ENCODE measurements at regions not wholly inside any gene's neighbourhood (a gene's known extent, or its start where the extent isn't known, plus 50 kb on each side); places are given as distances from the start of the nearest gene placed in this dataset.

GRCh38 chr5:3460416-3460815 is 135.2 kb upstream of the IRX1 start:
- TF ChIP-seq POLR2A (IDR thresholded peaks at IDR 0.05) (no peak), CTCF (IDR thresholded peaks at IDR 0.05) (no peak)

Measured in lower leg skin (tissue), 3 donors.